Stimulated activated naive B cell treated with anti-CD40 and anti-IgM and Interleukin-4, amounts not matched to agents 10 μg/mL and 1 μg/mL and 100 μg/mL, for 72 hours (primary cell): ENCODE measurements at regions not wholly inside any gene's neighbourhood (a gene's known extent, or its start where the extent isn't known, plus 50 kb on each side); places are given as distances from the start of the nearest gene placed in this dataset.

Experiments used
- ATAC-seq, 2 donors: fragments of 150-1000 bp; cut with Tn5 transposase; replicated peaks; 2 replicates each; pipeline ENCODE4 v1.10.0; 2021; ENCODE audit warnings: moderate library complexity in 1 of 2
- DNase-seq: peaks from one replicate; pipeline ENCODE4 v3.0.0; 2021
- H3K27ac Mint-ChIP-seq: one replicate; pipeline ENCODE4 v1.8.0; 2022; ENCODE audit warnings: mild to moderate bottlenecking, mixed read lengths
- H3K27me3 Mint-ChIP-seq, 2 donors: one replicate each; pipeline ENCODE4 v1.8.0; 2022; ENCODE audit warnings: mixed read lengths in 2 of 2
- H3K36me3 Mint-ChIP-seq, 2 donors: one replicate each; pipeline ENCODE4 v1.8.0; 2022; ENCODE audit warnings: mixed read lengths in 2 of 2, mild to moderate bottlenecking in 1 of 2
- H3K4me1 Mint-ChIP-seq, 2 donors: one replicate each; pipeline ENCODE4 v1.8.0; 2022; ENCODE audit warnings: mixed read lengths in 2 of 2, mild to moderate bottlenecking in 1 of 2
- H3K4me3 Mint-ChIP-seq, 2 donors: one replicate each; pipeline ENCODE4 v1.8.0; 2022; ENCODE audit warnings: mild to moderate bottlenecking in 2 of 2, mixed read lengths in 2 of 2, moderate library complexity in 1 of 2
- H3K9me3 Mint-ChIP-seq, 2 donors: one replicate each; pipeline ENCODE4 v1.8.0; 2022; ENCODE audit warnings: mixed read lengths in 2 of 2, mild to moderate bottlenecking in 1 of 2

GRCh38 chr2:128493880-128494279 lies 175.2 kb upstream of the HS6ST1 start:
- peaks cover 0 to 2% of the 10 kb centered on the region in 2 donors for H3K36me3 Mint-ChIP-seq
- H3K27ac Mint-ChIP-seq = no peak overlapping the region
- H3K4me1 Mint-ChIP-seq = peaks cover 18 to 23% of the 10 kb centered on the region in 2 donors
- peaks cover 4 to 6% of the 10 kb centered on the region in 2 donors for H3K9me3 Mint-ChIP-seq
- ATAC-seq = no peak
- no peak for DNase-seq
- H3K4me3 Mint-ChIP-seq = no peak overlapping the region
- peaks cover 8 to 32% of the 10 kb centered on the region in 2 donors for H3K27me3 Mint-ChIP-seq

GRCh38 chr2:128494307-128494639 lies 175.6 kb upstream of the HS6ST1 start:
- peaks cover 10 to 31% of the 10 kb centered on the region in 2 donors for H3K27me3 Mint-ChIP-seq
- no peak overlapping the region for H3K4me3 Mint-ChIP-seq
- ATAC-seq (no peak), DNase-seq (no peak)
- H3K9me3 Mint-ChIP-seq = peaks cover 4 to 6% of the 10 kb centered on the region in 2 donors
- H3K36me3 Mint-ChIP-seq = peaks cover 0 to 2% of the 10 kb centered on the region in 2 donors
- H3K27ac Mint-ChIP-seq = no peak overlapping the region
- peaks cover 18 to 23% of the 10 kb centered on the region in 2 donors for H3K4me1 Mint-ChIP-seq

DNA sequence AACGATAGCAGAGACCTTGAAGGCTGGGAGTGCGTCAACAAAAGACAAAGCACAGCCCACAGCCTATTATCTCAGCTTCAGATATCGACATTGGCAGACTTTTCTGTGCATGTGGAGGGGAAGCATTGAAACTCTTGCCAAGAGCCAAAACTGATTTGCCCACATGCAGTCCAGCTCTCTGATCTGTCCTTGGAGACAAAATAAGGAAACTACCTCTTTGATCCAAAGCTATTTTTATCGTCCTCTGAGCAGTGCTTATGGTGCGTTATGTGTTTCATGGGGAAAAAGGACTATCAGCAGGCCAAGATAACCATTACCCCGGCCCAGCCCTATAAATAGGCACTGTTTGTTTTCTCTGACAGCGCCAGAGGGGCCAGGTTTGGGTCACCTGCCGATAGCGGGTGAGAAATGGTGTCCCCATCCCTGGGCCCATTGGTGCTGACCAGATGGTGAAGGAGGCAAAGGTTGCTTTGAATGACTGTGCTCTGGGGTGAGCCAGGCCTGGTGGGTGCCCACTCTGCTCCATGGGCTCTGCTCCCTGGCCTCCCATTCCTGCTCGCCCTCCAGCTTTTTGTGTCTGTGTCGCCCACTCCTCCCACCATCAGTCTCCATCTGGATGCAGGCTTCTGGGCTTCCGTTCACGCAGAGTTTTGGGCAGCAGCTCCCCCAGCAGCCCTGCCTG lies 176.1 kb upstream of the HS6ST1 start:
- H3K4me1 Mint-ChIP-seq = peaks cover 19 to 24% of the 10 kb centered on the region in 2 donors
- peaks cover 0 to 2% of the 10 kb centered on the region in 2 donors for H3K36me3 Mint-ChIP-seq
- H3K27ac Mint-ChIP-seq = no peak overlapping the region
- peaks cover 4 to 6% of the 10 kb centered on the region in 2 donors for H3K9me3 Mint-ChIP-seq
- ATAC-seq (no peak), DNase-seq (no peak)
- no peak overlapping the region for H3K4me3 Mint-ChIP-seq
- H3K27me3 Mint-ChIP-seq = peaks cover 15 to 30% of the 10 kb centered on the region in 2 donors

DNA sequence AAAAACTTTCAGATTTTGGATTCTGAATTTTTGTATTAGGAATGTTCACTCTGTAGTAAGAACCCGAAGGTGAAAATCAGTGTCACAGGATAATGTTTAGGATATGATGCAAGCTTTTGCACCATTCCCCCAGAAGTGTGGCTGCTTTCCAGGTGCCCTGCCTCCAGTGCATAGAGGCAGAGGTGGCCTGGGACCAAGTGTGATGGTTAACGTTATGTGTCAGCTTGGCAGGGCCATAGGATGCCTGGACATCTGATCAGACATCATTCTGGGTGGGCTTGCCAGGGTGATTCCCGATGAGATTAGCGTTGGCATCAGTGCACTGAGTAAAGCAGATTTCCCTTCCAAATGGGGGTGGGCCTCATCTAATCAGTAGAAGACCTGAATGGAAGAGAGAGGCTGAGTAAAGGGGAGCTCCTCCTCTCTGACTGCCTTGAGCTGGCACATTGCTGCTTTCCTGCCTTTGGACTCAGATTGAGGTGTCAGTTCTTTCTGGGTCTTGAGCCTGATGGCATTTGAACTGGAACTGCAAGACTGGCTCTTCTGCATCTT lies 177.4 kb upstream of the HS6ST1 start:
- no peak overlapping the region for H3K4me3 Mint-ChIP-seq
- H3K36me3 Mint-ChIP-seq = peaks cover 0 to 2% of the 10 kb centered on the region in 2 donors
- no peak overlapping the region for H3K27ac Mint-ChIP-seq
- H3K9me3 Mint-ChIP-seq = peaks cover 4 to 6% of the 10 kb centered on the region in 2 donors
- ATAC-seq (no peak), DNase-seq (no peak)
- H3K4me1 Mint-ChIP-seq = peaks cover 14 to 16% of the 10 kb centered on the region in 2 donors
- peaks cover 12 to 23% of the 10 kb centered on the region in 2 donors for H3K27me3 Mint-ChIP-seq

- ATAC-seq = no peak
- Mint-ChIP-seq H3K9me3 (peaks cover 4 to 6% of the 10 kb centered on the region in 2 donors), H3K4me3 (no peak overlapping the region), H3K27me3 (peaks cover 7 to 17% of the 10 kb centered on the region in 2 donors), H3K4me1 (peaks cover 10% of the 10 kb centered on the region in 2 donors), H3K27ac (no peak overlapping the region), H3K36me3 (peaks cover 0 to 2% of the 10 kb centered on the region in 2 donors)
- no peak for DNase-seq
Observed at GRCh38 chr2:128496700-128497099, 178.0 kb upstream of the HS6ST1 start.

- ATAC-seq (no peak), DNase-seq (no peak)
- peaks cover 7 to 16% of the 10 kb centered on the region in 2 donors for H3K27me3 Mint-ChIP-seq
- peaks cover 10 to 12% of the 10 kb centered on the region in 2 donors for H3K4me1 Mint-ChIP-seq
- H3K27ac Mint-ChIP-seq = no peak overlapping the region
- H3K4me3 Mint-ChIP-seq = no peak overlapping the region
- peaks cover 0 to 2% of the 10 kb centered on the region in 2 donors for H3K36me3 Mint-ChIP-seq
- peaks cover 4% of the 10 kb centered on the region in 2 donors for H3K9me3 Mint-ChIP-seq
Observed at GRCh38 chr2:128497461-128497860, 178.8 kb upstream of the HS6ST1 start.

DNA sequence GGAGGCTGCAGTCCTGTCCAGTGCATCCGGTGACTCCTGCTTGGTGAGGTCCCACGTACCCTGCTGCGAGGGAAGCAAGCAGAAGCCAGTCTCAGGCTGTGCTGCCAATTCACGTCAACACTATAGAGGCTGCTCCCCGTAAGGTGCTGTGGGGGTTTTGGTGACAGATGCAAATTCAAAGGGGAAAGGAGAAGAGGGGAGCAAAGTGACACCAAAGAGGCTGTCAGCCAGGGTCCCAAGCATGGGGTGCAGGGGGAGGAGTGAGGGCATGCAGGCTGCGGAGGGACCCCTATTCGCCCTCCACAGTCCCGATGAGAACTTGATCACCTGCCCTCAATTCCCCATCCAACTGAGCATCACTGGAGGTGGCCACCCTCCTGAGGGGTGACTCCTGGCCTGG lies 179.4 kb upstream of the HS6ST1 start:
- no peak overlapping the region for H3K27ac Mint-ChIP-seq
- no peak for DNase-seq

DNA sequence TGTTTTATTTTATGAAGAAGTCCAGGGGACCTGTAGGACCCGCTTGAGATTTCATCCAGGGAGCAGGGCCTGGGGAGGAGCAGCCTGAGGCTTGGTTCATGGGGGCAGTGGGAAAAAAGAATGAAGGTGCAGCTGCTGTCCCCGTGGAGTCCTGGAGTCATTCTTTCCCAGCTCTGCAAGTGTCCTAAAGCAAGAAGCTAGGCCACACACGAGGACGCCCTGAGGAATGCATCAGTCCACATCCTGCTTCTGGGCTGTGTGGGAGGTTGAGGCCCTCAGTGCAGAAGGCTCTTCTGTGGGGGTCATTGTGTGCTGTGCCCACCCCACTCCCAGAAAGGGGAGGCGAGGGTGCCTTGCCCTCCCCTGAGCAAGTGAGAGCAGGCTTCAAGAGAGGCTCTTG lies 179.9 kb upstream of the HS6ST1 start:
- DNase-seq = no peak
- H3K4me3 Mint-ChIP-seq = no peak overlapping the region
- no peaks in the 10 kb centered on the region for H3K36me3 Mint-ChIP-seq
- peaks cover 7 to 16% of the 10 kb centered on the region in 2 donors for H3K27me3 Mint-ChIP-seq
- H3K9me3 Mint-ChIP-seq = no peaks in the 10 kb centered on the region
- peaks cover 21 to 22% of the 10 kb centered on the region in 2 donors for H3K4me1 Mint-ChIP-seq
- ATAC-seq = no peak
- H3K27ac Mint-ChIP-seq = peak overlapping the region; percentile 53

More for the DNA sequence above, 179.4 kb upstream of the HS6ST1 start:
- no peaks in the 10 kb centered on the region for H3K36me3 Mint-ChIP-seq
- H3K4me3 Mint-ChIP-seq = no peak overlapping the region
- no peak for ATAC-seq
- peaks cover 7 to 16% of the 10 kb centered on the region in 2 donors for H3K27me3 Mint-ChIP-seq
- peaks cover 16 to 18% of the 10 kb centered on the region in 2 donors for H3K4me1 Mint-ChIP-seq
- no peaks in the 10 kb centered on the region for H3K9me3 Mint-ChIP-seq

- Mint-ChIP-seq H3K27me3 (peaks cover 7 to 16% of the 10 kb centered on the region in 2 donors), H3K27ac (no peak overlapping the region), H3K9me3 (no peaks in the 10 kb centered on the region), H3K36me3 (no peaks in the 10 kb centered on the region), H3K4me3 (no peak overlapping the region), H3K4me1 (peaks cover 31% of the 10 kb centered on the region in 2 donors)
- no peak for DNase-seq
- no peak for ATAC-seq
Observed at GRCh38 chr2:128499367-128500137, 180.9 kb upstream of the HS6ST1 start.

GRCh38 chr2:128500138-128500800 lies 181.6 kb upstream of the HS6ST1 start:
- peaks cover 7 to 9% of the 10 kb centered on the region in 2 donors for H3K27me3 Mint-ChIP-seq
- H3K9me3 Mint-ChIP-seq = no peaks in the 10 kb centered on the region
- ATAC-seq (no peak), DNase-seq (no peak)
- no peak overlapping the region for H3K4me3 Mint-ChIP-seq
- H3K36me3 Mint-ChIP-seq = no peaks in the 10 kb centered on the region
- peaks cover 38% of the 10 kb centered on the region in 2 donors for H3K4me1 Mint-ChIP-seq
- H3K27ac Mint-ChIP-seq = no peak overlapping the region

- peaks cover 44 to 46% of the 10 kb centered on the region in 2 donors for H3K4me1 Mint-ChIP-seq
- no peaks in the 10 kb centered on the region for H3K9me3 Mint-ChIP-seq
- H3K36me3 Mint-ChIP-seq = no peaks in the 10 kb centered on the region
- H3K27me3 Mint-ChIP-seq = peaks cover 7 to 9% of the 10 kb centered on the region in 2 donors
- no peak overlapping the region for H3K4me3 Mint-ChIP-seq
- no peak for DNase-seq
- no peak overlapping the region for H3K27ac Mint-ChIP-seq
- ATAC-seq = no peak
Observed at GRCh38 chr2:128501006-128501690, 182.5 kb upstream of the HS6ST1 start.

- H3K27ac Mint-ChIP-seq = no peak overlapping the region
- peaks cover 7 to 12% of the 10 kb centered on the region in 2 donors for H3K27me3 Mint-ChIP-seq
- H3K36me3 Mint-ChIP-seq = no peaks in the 10 kb centered on the region
- no peak for DNase-seq
- peaks cover 44 to 51% of the 10 kb centered on the region in 2 donors for H3K4me1 Mint-ChIP-seq
- no peaks in the 10 kb centered on the region for H3K9me3 Mint-ChIP-seq
- ATAC-seq = no peak
- H3K4me3 Mint-ChIP-seq = no peak overlapping the region
Observed at GRCh38 chr2:128501700-128502099, 183.0 kb upstream of the HS6ST1 start.

GRCh38 chr2:128502200-128502599 lies 183.5 kb upstream of the HS6ST1 start:
- Mint-ChIP-seq H3K27me3 (peaks cover 7 to 16% of the 10 kb centered on the region in 2 donors), H3K4me3 (no peak overlapping the region), H3K27ac (no peak overlapping the region), H3K36me3 (no peaks in the 10 kb centered on the region), H3K9me3 (no peaks in the 10 kb centered on the region), H3K4me1 (peaks cover 49 to 56% of the 10 kb centered on the region in 2 donors)
- DNase-seq = no peak
- ATAC-seq = no peak
